ENCODE measurements at regions not wholly inside any gene's neighbourhood (a gene's known extent, or its start where the extent isn't known, plus 50 kb on each side); places are given as distances from the start of the nearest gene placed in this dataset.

GRCh38 chr7:130990178-130990832 is 256.3 kb upstream of the KLF14 start:
- no peak for DNase-seq (ENCODE audit: low spot score)

DNA sequence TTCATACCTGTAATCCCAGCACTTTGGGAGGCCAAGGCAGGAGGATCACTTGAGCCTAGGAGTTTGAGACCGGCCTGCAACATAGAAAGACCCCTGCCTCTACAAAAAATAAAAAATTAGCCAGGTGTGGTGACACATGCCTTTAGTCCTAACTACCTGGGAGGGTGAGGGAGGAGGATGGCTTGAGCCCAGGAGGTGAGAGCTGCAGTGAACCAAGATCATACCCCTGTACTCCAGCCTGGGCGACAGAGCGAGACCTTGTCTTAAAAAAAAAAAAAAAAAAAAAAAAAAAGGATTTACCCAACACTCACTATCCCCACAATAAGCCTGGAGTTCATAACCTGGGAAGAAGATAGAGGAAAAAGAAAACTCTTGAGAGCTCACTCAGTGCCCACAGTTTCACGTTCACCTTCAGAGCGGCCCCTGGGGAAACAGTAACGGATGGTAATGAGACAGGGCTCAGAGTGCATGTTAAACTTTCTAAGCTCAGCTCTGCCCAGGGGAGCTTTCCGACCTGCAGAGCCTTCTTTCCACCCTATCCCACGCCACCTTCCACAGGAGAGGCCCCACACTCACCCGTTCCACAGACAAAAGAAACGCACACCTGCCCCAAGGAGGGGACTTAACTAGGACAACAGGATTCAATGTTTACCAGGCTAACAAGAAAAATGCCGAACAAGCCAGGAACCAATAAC is 259.8 kb upstream of the KLF14 start:
- no peak for DNase-seq (ENCODE audit: low spot score)

DNA sequence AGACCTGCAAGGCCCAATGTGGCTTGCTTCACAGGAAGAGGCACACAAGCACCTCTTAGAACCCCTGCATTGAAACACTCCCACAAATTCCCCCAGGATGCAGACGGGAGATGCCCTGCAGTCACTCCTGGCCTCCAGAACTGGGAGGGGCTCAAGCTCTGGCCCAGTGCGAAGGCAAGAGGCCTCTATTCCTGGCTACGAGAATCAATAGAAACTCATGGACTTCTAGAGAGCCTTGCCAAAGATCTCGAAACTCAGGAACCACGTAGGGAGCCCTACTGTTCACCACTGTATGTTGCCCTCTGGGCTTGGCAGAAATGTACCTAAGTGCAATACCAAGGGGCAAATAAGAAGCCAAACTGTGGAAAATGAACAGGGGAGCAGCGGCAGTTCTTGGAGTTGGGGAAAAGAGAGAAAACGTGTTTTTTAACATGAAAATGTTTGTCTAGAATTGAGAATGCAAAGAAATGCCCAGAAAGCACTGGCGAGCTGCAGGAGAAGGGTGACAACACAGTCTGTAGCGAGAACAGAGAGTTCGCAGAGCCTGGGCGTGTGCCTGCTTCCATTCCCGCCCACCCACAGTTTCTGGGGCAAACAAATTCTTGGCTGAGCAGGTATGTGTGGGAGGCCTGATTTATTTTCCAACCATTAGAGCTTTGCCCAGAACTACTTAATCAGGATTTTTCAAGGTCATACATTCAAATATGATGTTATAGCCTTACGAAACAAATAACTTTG is 260.5 kb upstream of the KLF14 start:
- no peak for DNase-seq (ENCODE audit: low spot score)

- DNase-seq (ENCODE audit: low spot score), result no peak
Observed at GRCh38 chr7:130995252-130996081, 261.5 kb upstream of the KLF14 start.

- DNase-seq (ENCODE audit: low spot score), result no peak
Observed at GRCh38 chr7:130996205-130996832, 262.3 kb upstream of the KLF14 start.

- no peak for DNase-seq (ENCODE audit: low spot score)
Observed at GRCh38 chr7:130996833-130997231, 262.8 kb upstream of the KLF14 start.

DNA sequence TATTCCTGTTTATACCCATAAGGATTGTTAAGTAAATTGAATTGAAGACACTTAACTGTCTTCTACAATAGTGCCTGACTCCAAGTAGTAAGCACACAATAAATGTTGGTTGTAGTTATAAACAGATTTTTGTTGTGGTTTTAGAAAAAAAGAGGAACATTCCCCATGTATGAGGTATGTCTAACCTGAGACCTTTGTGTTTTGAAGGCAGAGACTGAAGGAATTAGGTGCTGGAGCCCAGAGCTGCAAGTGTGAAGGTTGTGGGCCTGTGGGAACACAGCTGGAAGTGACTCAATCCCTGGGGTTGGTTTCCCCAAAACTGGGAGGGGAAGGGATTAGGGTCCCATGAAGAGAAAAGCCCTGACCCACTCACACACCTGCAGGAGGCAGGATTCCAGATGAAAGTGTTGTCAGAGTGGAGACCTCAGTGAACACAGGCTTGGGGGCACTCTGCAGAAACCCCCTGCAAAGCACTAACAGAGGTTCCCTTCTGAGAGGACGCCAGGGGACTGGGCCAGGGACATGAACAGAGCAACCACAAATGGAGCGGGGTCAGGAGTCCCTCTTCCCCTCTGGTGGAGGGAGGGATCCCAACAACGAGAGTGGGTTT is 265.1 kb upstream of the KLF14 start:
- no peak for DNase-seq (ENCODE audit: low spot score)

DNA sequence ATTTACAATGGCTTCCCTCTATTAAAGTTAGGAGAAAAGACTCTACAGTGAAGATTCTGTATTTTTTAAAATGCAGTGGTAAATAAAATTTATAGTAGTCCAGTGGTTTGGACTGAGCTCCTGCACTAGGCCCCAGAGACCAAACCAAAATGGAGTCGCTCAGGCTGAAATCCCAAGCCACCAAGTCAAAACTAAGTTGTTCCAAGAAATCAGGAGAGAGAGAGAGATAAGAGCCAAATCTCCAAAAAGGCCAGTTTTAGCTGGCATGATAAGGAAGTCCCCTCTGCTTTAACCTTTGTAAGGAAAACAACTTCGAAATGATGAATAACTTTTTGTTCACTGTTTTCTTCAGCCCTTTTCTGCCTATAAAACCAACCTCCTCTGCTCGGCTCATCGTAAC is 265.9 kb upstream of the KLF14 start:
- DNase-seq (ENCODE audit: low spot score), result no peak

GRCh38 chr7:131000389-131000788 is 266.4 kb upstream of the KLF14 start:
- DNase-seq (ENCODE audit: low spot score), result no peak

DNA sequence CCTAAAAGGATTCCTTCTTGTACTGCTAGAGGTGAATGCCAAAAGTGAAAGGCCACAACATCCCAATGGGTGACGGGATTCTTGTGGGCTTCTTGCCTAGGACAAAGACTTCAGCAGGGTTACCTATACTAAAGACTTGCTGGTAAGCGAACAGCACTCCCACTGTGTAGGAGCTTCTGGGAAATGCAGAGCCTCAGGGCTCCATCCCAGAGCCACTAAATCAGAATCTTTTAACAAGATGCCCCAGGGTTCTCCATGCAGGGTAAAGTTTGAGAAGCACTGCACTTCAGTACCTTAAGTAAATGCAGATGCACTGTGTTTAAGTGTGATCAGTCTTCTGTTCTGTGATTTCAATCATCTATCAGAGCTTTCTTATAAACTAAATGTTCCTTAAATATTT is 266.9 kb upstream of the KLF14 start:
- DNase-seq (ENCODE audit: low spot score), result no peak

DNA sequence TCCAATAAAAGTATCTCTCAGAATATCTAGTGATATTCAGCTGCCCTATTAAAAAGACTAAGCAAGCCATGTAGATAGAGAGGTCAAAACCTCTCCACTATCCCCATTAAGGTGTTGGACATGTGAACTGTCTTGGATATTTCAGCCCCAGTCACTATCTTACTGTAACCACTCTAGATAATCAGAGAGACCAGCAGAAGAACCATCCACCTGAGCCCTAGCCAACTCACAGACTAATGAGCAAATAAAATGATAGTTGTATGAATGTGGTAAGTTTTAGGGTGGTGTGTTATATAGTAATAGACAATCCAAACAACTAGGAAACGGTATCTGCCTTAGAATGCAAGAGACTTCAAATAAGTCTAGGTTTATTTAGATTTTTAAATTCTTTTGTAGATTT is 268.6 kb upstream of the KLF14 start:
- no peak for DNase-seq (ENCODE audit: low spot score)

DNA sequence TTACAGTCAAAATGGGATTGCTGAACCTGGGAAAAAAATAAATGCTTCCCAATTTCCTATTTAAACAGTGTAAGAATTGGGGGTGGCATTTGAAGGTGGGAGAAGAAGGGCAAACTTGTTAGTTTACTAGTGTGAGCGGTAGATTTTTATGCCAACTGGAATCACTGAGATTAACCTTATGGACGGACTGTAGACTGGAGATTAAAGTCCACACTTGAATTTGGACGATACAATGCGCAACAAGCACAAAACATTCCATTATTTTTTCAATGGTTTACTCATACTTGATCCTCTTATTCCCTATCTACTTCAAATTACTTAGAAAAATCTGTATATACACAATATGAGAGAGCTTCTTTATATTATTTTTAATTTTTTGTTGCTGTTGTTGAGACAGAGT is 269.6 kb upstream of the KLF14 start:
- DNase-seq (ENCODE audit: low spot score), result no peak

DNA sequence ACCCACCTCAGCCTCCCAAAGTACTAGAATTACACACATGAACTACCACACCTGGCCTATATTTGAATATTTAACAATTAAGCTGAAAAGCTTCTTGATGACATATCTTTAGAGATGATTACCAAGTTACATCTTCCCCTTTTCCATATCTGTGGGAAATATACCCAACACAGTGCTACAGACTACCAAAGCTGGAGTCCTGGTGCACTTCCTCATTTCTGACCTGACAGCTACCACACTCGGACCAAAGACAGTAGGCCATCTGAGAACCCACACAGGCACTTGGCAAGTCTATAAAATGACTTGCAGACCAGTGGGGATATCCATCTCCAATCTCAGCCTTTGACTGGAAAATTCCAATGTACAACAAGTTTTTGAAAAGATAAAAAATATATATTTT is 270.4 kb upstream of the KLF14 start:
- no peak for DNase-seq (ENCODE audit: low spot score)

DNA sequence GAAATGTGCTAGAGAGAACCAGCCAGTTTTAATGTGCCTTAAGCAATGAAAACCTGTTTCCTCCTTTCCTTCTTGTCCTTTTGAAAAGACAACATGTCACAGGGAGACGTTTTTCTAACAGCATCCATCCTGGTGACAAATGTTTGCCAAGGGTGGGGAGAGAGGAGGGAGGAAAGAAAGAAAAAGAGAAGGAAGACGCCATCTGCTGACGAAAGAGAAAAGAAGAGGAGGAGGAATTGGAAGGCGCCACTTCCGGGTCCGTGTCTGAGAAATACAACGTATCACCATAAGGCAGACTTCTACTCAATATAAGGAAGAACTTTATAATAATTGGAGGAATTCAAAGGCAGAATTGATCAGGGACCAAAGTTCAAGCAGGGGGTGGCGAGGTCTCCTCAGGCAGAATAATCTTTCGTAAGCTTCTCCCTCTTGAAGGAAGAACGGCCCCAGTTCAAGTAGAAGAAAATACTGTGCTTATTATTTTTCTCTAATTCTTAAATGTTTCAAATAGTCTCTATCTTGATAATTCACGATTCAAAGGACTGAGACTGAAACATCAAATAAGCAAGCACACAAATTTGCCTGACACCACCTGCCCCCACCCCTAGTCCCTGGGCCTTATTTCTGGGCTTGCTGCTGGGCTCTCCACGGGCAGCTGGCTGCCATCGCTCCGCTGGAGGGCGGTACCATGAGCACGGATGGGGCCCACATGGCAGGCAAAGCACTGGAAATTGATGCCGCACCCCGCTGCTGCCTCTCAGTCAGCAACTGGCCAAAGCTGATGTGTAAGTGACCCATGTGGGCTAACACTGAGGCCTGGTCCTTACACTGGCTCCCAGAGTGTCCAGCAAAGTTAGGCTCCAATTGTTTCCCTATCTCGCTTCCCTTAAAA is 273.7 kb upstream of the KLF14 start:
- DNase-seq (ENCODE audit: low spot score), result no peak

- DNase-seq (ENCODE audit: low spot score), result no peak
Observed at GRCh38 chr7:131008840-131009711, 275.1 kb upstream of the KLF14 start.

GRCh38 chr7:131010029-131010716 is 276.2 kb upstream of the KLF14 start:
- no peak for DNase-seq (ENCODE audit: low spot score)

GRCh38 chr7:131010717-131011431 is 276.9 kb upstream of the KLF14 start:
- no peak for DNase-seq (ENCODE audit: low spot score)

- DNase-seq (ENCODE audit: low spot score), result no peak
Observed at GRCh38 chr7:131011432-131011742, 277.4 kb upstream of the KLF14 start.
